CD14-positive monocyte (primary cell): ENCODE measurements at regions not wholly inside any gene's neighbourhood (a gene's known extent, or its start where the extent isn't known, plus 50 kb on each side); places are given as distances from the start of the nearest gene placed in this dataset.

ENCODE experiments used
- DNase-seq, 3 donors: peaks; one replicate each; pipeline ENCODE4 v3.0.0-alpha.2; 2011 to 2022
- H2AFZ ChIP-seq: 2 replicates; pipeline ENCODE4 v1.6.0; 2012; ENCODE audit warnings: mild to moderate bottlenecking, low read depth, low read length, inconsistent platforms; ENCODE audit not compliant: insufficient read depth, poor library complexity, severe bottlenecking
- H3K27ac ChIP-seq, 2 donors: 1 replicate in 1 of 2; 2 replicates in 1 of 2; pipeline ENCODE4 v1.5.1; 2012 to 2013; ENCODE audit warnings: low read length in 2 of 2, control low read depth in 1 of 2, inconsistent platforms in 1 of 2, low read depth in 1 of 2, mild to moderate bottlenecking in 1 of 2
- H3K27me3 ChIP-seq, 2 donors: one replicate each; pipeline versions ENCODE4 v1.6.0 to v1.6.1; 2011 to 2013; ENCODE audit warnings: low read length in 2 of 2; ENCODE audit not compliant: control insufficient read depth in 2 of 2, insufficient read depth in 2 of 2
- H3K36me3 ChIP-seq, 2 donors: replicated peaks in 1 of 2; 1 replicate in 1 of 2; 2 replicates in 1 of 2; pipeline versions ENCODE4 v1.5.1 to v1.6.1; 2012 to 2013; ENCODE audit warnings: low read length in 2 of 2, control low read depth in 1 of 2, inconsistent platforms in 1 of 2, mild to moderate bottlenecking in 1 of 2; ENCODE audit not compliant: insufficient read depth in 2 of 2, control insufficient read depth in 1 of 2
- H3K4me1 ChIP-seq, 2 donors: 1 replicate in 1 of 2; 2 replicates in 1 of 2; pipeline versions ENCODE4 v1.5.1 to v1.6.1; 2012 to 2013; ENCODE audit warnings: low read length in 2 of 2, control low read depth in 1 of 2, inconsistent platforms in 1 of 2, mild to moderate bottlenecking in 1 of 2, moderate library complexity in 1 of 2; ENCODE audit not compliant: insufficient read depth in 2 of 2, control insufficient read depth in 1 of 2
- H3K4me2 ChIP-seq: replicated peaks from 2 replicates; pipeline ENCODE3; 2012; ENCODE audit warnings: low read length, moderate library complexity, mild to moderate bottlenecking; ENCODE audit not compliant: poor library complexity, severe bottlenecking; ENCODE audit errors: extremely low read depth
- H3K4me3 ChIP-seq, 3 experiments: fragments of 200-600 bp in 1 of 3; sonication (generic) in 1 of 3; replicated peaks in 1 of 3; 1 replicate in 2 of 3; 2 replicates in 1 of 3; pipeline ENCODE4 v1.5.1; 2011 to 2013; ENCODE audit warnings: low read length in 3 of 3, mild to moderate bottlenecking in 3 of 3, control low read depth in 2 of 3, low read depth in 2 of 3, inconsistent platforms in 1 of 3, moderate library complexity in 1 of 3
- H3K79me2 ChIP-seq: 2 replicates; pipeline ENCODE4 v1.6.0; 2012; ENCODE audit warnings: mild to moderate bottlenecking, control low read depth, inconsistent platforms, low read length, moderate library complexity; ENCODE audit not compliant: insufficient read depth
- H3K9ac ChIP-seq: 2 replicates; pipeline ENCODE4 v1.6.0; 2017; ENCODE audit warnings: low read length, mild to moderate bottlenecking; ENCODE audit not compliant: insufficient read depth, poor library complexity, severe bottlenecking
- H3K9me3 ChIP-seq, 2 donors: replicated peaks in 1 of 2; 1 replicate in 1 of 2; 2 replicates in 1 of 2; pipeline versions ENCODE4 v1.5.1 to v1.6.1; 2012 to 2013; ENCODE audit warnings: low read length in 2 of 2, control low read depth in 1 of 2; ENCODE audit not compliant: control insufficient read depth in 1 of 2, insufficient read depth in 1 of 2
- H4K20me1 ChIP-seq: 2 replicates; pipeline ENCODE4 v1.6.0; 2012; ENCODE audit warnings: mild to moderate bottlenecking, low read length, control low read depth, moderate library complexity; ENCODE audit not compliant: insufficient read depth
- H3K27ac Mint-ChIP-seq, 7 donors: one replicate each; pipeline ENCODE4 v1.8.0; 2020; ENCODE audit warnings: mild to moderate bottlenecking in 7 of 7, mixed read lengths in 7 of 7, moderate library complexity in 6 of 7, inconsistent platforms in 2 of 7
- H3K27me3 Mint-ChIP-seq, 3 donors: one replicate each; pipeline ENCODE4 v1.8.0; 2021 to 2022; ENCODE audit warnings: low read depth in 3 of 3, mild to moderate bottlenecking in 3 of 3, mixed read lengths in 3 of 3, moderate library complexity in 3 of 3, inconsistent platforms in 1 of 3
- H3K36me3 Mint-ChIP-seq, 2 donors: one replicate each; pipeline ENCODE4 v1.8.0; 2020; ENCODE audit warnings: mixed read lengths in 2 of 2, inconsistent platforms in 1 of 2, mild to moderate bottlenecking in 1 of 2
- H3K4me1 Mint-ChIP-seq: one replicate; pipeline ENCODE4 v1.8.0; 2020; ENCODE audit warnings: mild to moderate bottlenecking, mixed read lengths
- H3K4me3 Mint-ChIP-seq, 2 donors: one replicate each; pipeline ENCODE4 v1.8.0; 2020; ENCODE audit warnings: mild to moderate bottlenecking in 2 of 2, mixed read lengths in 2 of 2, moderate library complexity in 1 of 2
- H3K9me3 Mint-ChIP-seq, 7 donors: one replicate each; pipeline ENCODE4 v1.8.0; 2020 to 2022; ENCODE audit warnings: mixed read lengths in 7 of 7, mild to moderate bottlenecking in 6 of 7, moderate library complexity in 6 of 7, inconsistent platforms in 2 of 7
- WGBS: methylation state at CpG from one replicate; pipeline ENCODE4 v1.1.5; 2013; ENCODE audit warnings: missing lambda C conversion rate; ENCODE audit not compliant: insufficient coverage; 5-methylcytosine and 5-hydroxymethylcytosine counted together
- intact Hi-C, 2 donors: fragments of 100-400 bp; cut with micrococcal nuclease; formaldehyde crosslinking; loops; one replicate each; pipeline versions ENCODE4 v1.15.0 to v1.15.1; 2023
- TF ChIP-seq, protein P1 (sequence below): fragments of 200-600 bp; IDR thresholded peaks from one replicate; pipeline ENCODE4 v1.8.0; 2022; ENCODE audit warnings: antibody characterized with exemption, mild to moderate bottlenecking

- no peak overlapping the region for H3K4me2 ChIP-seq
- no peaks in the 10 kb centered on the region for H3K79me2 ChIP-seq
- H4K20me1 ChIP-seq = no peaks in the 10 kb centered on the region
- H3K4me3 ChIP-seq = no peak overlapping the region
- no peak overlapping the region for H3K9ac ChIP-seq
- H3K4me1 ChIP-seq = peaks cover 5 to 9% of the 10 kb centered on the region in 2 donors
- no peaks in the 10 kb centered on the region for H3K36me3 Mint-ChIP-seq
- H3K4me3 Mint-ChIP-seq = no peak overlapping the region
- TF ChIP-seq, protein P1, sequence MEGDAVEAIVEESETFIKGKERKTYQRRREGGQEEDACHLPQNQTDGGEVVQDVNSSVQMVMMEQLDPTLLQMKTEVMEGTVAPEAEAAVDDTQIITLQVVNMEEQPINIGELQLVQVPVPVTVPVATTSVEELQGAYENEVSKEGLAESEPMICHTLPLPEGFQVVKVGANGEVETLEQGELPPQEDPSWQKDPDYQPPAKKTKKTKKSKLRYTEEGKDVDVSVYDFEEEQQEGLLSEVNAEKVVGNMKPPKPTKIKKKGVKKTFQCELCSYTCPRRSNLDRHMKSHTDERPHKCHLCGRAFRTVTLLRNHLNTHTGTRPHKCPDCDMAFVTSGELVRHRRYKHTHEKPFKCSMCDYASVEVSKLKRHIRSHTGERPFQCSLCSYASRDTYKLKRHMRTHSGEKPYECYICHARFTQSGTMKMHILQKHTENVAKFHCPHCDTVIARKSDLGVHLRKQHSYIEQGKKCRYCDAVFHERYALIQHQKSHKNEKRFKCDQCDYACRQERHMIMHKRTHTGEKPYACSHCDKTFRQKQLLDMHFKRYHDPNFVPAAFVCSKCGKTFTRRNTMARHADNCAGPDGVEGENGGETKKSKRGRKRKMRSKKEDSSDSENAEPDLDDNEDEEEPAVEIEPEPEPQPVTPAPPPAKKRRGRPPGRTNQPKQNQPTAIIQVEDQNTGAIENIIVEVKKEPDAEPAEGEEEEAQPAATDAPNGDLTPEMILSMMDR = no peak
- H3K27me3 Mint-ChIP-seq = peaks cover 0 to 3% (median 0%) of the 10 kb centered on the region in 3 donors
- intact Hi-C loops = no loop called here
- H3K27me3 ChIP-seq = no peaks in the 10 kb centered on the region
- H2AFZ ChIP-seq = no peak overlapping the region
- no peaks in the 10 kb centered on the region for H3K9me3 ChIP-seq
- no peaks in the 10 kb centered on the region for H3K36me3 ChIP-seq
- peaks cover 0 to 1% (median 0%) of the 10 kb centered on the region in 7 donors for H3K9me3 Mint-ChIP-seq
- DNase-seq = no peak
- H3K4me1 Mint-ChIP-seq = peaks cover 40% of the 10 kb centered on the region
- WGBS = 100% methylated on average over 1 of the region's 1 CpG
- no peak overlapping the region for H3K27ac ChIP-seq
- H3K27ac Mint-ChIP-seq = peak overlapping the region in 1 of 7 donors; percentile 80
These were observed 56.5 kb upstream of the NCOA1 start for GRCh38 chr2:24434541-24434940.

- no peaks in the 10 kb centered on the region for H3K27me3 ChIP-seq
- Mint-ChIP-seq H3K9me3 (peaks cover 0 to 1% (median 0%) of the 10 kb centered on the region in 7 donors), H3K27me3 (peaks cover 0 to 3% (median under 1%) of the 10 kb centered on the region in 3 donors), H3K4me3 (no peak overlapping the region), H3K27ac (no peak overlapping the region), H3K4me1 (peaks cover 37% of the 10 kb centered on the region), H3K36me3 (no peaks in the 10 kb centered on the region)
- peak in 2 of 3 donors; percentile 15 to 44 for DNase-seq
- H3K9me3 ChIP-seq = no peaks in the 10 kb centered on the region
- H3K4me3 ChIP-seq = no peak overlapping the region
- no peak overlapping the region for H3K4me2 ChIP-seq
- H4K20me1 ChIP-seq = no peaks in the 10 kb centered on the region
- H3K27ac ChIP-seq = no peak overlapping the region
- WGBS = 66% methylated on average over 2 of the region's 3 CpGs
- no peaks in the 10 kb centered on the region for H3K79me2 ChIP-seq
- H2AFZ ChIP-seq = no peak overlapping the region
- H3K9ac ChIP-seq = no peak overlapping the region
- TF ChIP-seq, protein P1 = no peak
- peaks cover 5 to 9% of the 10 kb centered on the region in 2 donors for H3K4me1 ChIP-seq
- H3K36me3 ChIP-seq = no peaks in the 10 kb centered on the region
- intact Hi-C loops = no loop called here
These were observed 58.3 kb upstream of the NCOA1 start for GRCh38 chr2:24432735-24433134.
